Liver (tissue), 3 donors: ENCODE measurements at regions not wholly inside any gene's neighbourhood (a gene's known extent, or its start where the extent isn't known, plus 50 kb on each side); places are given as distances from the start of the nearest gene placed in this dataset.

Experiments used
- EGR1 ChIP-seq, 2 donors: IDR thresholded peaks; 2 replicates each; pipeline ENCODE4 v1.6.1; 2016 to 2018; ENCODE audit warnings: antibody characterized with exemption in 2 of 2, low read depth in 2 of 2
- RAD21 ChIP-seq, 2 donors: IDR thresholded peaks; 2 replicates each; pipeline ENCODE4 v1.6.1; 2016; ENCODE audit warnings: antibody characterized with exemption in 2 of 2, mild to moderate bottlenecking in 2 of 2
- REST ChIP-seq: IDR thresholded peaks from 2 replicates; pipeline ENCODE4 v1.6.1; 2016; ENCODE audit warnings: antibody characterized with exemption, mild to moderate bottlenecking
- RXRA ChIP-seq, 2 donors: IDR thresholded peaks; 2 replicates each; pipeline ENCODE4 v1.6.1; 2017 to 2018; ENCODE audit warnings: antibody characterized with exemption in 2 of 2, mild to moderate bottlenecking in 1 of 2
- SP1 ChIP-seq: IDR thresholded peaks from 2 replicates; pipeline ENCODE4 v1.6.1; 2018; ENCODE audit warnings: antibody characterized with exemption, mild to moderate bottlenecking
- TAF1 ChIP-seq: conservative IDR thresholded peaks from 2 replicates; pipeline ENCODE4 v1.6.1; 2016; ENCODE audit warnings: antibody characterized with exemption, mild to moderate bottlenecking
- TF ChIP-seq, protein P1 (sequence below): fragments of 150-350 bp; IDR thresholded peaks from 2 replicates; pipeline ENCODE4 v1.5.1; 2017; ENCODE audit warnings: improper control_type of control experiment, low read depth, low read length; ENCODE audit not compliant: missing input control
- donor health status: healthy.
- donor health status: healthy.

DNA sequence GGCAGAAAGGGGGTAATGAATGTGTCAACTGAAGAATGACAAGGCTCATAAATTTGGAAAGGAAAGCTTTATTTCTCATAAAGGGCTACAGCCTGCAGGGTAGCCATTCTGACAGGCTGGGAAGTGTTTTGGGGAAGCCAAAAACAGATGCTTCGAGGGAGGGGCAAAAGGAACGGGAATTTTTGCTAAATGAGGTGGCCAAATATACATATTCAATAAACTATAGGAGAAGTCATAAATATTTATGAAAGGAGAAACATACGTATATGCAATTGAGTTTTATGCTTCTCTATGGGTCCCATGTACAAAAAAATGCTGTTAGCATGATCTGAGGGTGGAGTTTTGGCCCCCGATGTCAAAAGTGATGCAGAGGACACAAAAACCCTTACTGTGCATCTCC is 180.7 kb downstream of the FNDC1 start:
- TF ChIP-seq, protein P1, sequence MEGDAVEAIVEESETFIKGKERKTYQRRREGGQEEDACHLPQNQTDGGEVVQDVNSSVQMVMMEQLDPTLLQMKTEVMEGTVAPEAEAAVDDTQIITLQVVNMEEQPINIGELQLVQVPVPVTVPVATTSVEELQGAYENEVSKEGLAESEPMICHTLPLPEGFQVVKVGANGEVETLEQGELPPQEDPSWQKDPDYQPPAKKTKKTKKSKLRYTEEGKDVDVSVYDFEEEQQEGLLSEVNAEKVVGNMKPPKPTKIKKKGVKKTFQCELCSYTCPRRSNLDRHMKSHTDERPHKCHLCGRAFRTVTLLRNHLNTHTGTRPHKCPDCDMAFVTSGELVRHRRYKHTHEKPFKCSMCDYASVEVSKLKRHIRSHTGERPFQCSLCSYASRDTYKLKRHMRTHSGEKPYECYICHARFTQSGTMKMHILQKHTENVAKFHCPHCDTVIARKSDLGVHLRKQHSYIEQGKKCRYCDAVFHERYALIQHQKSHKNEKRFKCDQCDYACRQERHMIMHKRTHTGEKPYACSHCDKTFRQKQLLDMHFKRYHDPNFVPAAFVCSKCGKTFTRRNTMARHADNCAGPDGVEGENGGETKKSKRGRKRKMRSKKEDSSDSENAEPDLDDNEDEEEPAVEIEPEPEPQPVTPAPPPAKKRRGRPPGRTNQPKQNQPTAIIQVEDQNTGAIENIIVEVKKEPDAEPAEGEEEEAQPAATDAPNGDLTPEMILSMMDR, result no peak
- no peak for TF ChIP-seq REST
- TF ChIP-seq TAF1, result no peak
- no peak for TF ChIP-seq RXRA (IDR thresholded peaks at IDR 0.05)
- no peak for TF ChIP-seq RAD21 (IDR thresholded peaks at IDR 0.05)
- TF ChIP-seq SP1, result no peak
- TF ChIP-seq EGR1 (IDR thresholded peaks at IDR 0.05; ENCODE audit: low read depth in 2 of 2), result no peak
